ENCODE measurements at regions not wholly inside any gene's neighbourhood (a gene's known extent, or its start where the extent isn't known, plus 50 kb on each side); places are given as distances from the start of the nearest gene placed in this dataset.

DNA sequence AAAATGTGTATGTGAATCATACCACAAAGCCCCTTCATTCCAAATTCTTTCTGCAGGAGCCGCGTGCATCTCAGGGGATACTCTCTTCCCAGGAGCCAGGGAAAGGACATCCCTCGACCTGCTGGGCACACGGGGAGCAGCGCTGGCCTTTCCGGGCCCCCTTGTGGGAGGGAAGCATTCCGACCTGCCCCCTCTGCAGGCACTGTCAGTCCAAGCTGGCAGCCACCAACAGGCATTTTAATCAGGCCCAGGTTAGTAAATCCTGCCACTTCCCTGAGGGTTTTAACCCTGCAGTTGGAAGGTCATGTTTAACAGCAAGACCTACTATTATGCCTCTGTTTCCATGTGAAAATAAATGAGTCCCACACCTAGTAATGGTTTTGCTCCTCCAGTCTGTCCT is 391.5 kb downstream of the SHANK2 start:
- no peak for DNase-seq

DNA sequence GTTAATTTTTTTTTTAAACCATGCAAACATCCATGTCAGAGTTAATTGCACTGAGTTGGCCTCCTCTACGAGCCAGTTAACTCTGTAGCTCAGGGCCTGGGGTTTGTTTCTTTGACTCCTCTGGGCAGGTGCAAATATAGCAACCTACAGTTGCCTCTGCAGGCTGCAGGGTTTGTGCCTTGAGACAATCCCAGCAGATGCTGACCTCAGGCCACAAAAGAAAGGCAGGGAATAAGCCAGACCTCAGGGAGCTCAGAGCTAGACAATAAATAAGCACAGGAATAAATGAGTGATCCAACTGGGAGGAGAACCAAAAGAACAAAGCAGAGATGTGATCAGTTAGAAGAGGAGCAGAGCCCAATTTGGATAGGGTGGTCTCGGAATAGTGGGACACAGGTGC is 390.8 kb downstream of the SHANK2 start:
- DNase-seq = no peak

- no peak for DNase-seq
Measured at GRCh38 chr11:70862093-70862492, 390.3 kb downstream of the SHANK2 start.

GRCh38 chr11:70863186-70863585 is 389.2 kb downstream of the SHANK2 start:
- no peak for DNase-seq

GRCh38 chr11:70863993-70864392 is 388.4 kb downstream of the SHANK2 start:
- DNase-seq = no peak

- no peak for DNase-seq
Measured at GRCh38 chr11:70865356-70865755, 387.0 kb downstream of the SHANK2 start.

DNA sequence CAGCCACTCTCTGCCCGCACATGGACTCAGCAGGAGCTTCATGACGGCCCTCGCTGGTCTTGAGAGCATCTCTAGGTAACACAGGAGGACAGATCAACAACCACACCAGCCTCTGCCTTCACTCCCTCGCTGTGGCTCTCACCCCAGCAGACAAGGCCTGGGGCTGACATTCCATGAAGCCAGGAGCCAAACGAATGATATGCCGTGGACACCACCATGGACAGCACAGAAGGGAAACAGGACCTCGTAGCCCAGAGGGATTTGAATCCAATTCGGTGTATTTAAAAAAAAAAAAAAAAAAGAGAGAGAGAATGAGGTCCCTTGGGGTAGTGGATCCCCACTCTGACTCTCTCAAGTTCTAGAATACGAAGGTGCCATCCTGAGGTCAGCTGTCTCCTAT is 385.5 kb downstream of the SHANK2 start:
- no peak for DNase-seq

- DNase-seq = no peak
Measured at GRCh38 chr11:70867281-70868047, 384.9 kb downstream of the SHANK2 start.

DNA sequence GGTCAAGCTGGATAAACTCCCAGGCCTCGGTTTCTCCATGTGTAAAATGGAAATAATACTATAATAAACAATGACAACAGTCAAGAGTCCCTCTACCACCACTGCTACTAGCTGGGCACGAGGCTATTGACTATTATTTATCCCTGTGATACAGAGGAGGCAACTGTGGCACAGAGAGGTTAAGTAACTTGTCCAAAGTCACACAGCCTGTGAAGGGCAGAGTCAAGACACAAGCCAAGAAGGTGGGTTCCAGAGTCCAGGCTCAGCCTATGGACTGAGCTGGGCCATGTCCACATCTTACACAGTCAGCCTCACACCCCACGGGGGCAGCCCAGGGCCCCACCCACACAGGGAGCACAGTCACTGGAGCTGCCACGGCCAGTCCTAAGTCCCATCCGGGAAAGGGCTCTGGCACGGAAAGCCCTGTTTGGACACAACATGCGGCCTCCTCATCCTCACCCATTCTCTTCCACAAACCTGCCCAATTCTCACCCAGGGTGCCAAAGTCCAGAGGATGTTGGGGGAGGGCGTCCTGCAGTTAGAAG is 384.0 kb downstream of the SHANK2 start:
- DNase-seq = no peak

DNA sequence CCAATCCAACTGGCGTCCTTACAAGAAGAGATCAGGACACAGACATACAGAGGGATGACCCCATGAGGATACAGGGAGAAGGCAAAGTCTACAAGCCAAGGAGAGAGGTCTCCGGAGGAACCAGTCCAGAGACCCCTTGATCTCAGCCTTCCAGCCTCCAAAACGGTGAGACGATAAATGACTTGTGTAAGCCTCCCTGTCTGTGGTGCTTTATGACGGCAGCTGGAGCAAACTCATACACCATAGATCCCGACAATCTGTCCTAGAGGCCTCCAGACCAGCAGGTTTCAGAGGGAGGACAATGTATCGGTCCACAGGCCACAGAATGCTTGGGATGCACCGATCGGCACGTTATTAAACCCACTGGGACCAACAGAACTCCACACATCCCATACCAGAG is 383.3 kb downstream of the SHANK2 start:
- DNase-seq = no peak

DNA sequence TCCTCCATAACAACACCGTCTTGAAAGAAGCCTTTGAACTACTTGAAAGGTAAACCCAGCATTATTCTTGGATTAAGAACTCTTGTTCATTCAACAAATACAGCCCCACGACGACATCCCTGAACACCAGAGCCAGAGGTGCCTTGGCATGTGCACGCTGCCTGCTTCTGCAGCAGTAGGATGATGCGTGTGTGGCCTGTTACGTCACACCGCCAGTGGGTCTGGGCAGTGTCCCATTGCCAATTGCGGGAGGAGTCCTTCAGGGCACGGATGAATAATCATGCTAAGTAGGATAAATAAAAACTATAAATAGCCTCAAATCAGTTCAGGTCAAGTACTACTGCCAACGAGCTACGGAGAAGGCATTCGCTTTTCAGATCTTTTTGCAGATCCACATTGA is 380.5 kb downstream of the SHANK2 start:
- DNase-seq = no peak

- no peak for DNase-seq
Measured at GRCh38 chr11:70872299-70872698, 380.1 kb downstream of the SHANK2 start.

DNA sequence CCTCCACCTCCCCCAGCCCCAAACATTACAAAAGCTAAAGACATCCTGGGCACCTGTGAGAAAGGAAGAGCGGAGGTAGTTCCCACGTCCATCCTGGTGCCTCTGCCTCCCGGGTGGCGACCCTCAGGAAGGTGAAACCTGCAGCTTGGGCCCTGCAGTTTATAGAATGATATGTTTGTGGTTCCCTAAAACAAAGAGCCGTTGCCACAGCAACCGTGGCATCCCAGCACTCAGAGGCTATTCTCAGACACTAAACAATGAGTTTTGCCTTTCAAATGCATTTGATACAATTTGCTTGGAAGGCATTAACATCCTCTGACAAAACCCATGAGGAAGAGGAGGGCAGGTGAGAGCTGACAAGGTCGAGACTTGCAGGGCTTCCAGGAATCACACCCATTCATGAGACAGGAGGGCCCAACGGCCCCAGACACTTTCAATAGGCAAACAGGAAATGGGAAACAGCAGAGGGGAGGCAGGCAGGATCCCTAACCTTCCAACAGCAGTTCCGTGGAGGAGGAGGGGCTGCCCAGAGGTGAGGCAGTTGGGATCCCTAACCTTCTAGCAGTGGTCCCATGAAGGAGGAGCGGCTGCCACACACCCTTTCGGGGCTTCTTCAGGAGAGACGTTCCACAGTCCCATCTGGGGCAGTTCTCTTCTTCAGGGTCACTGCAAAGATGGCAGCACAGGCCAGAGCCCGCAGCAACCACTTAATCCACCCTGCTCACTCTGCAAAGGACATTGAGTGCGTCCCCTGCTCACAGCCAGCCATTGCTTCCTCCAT is 379.2 kb downstream of the SHANK2 start:
- DNase-seq = no peak

DNA sequence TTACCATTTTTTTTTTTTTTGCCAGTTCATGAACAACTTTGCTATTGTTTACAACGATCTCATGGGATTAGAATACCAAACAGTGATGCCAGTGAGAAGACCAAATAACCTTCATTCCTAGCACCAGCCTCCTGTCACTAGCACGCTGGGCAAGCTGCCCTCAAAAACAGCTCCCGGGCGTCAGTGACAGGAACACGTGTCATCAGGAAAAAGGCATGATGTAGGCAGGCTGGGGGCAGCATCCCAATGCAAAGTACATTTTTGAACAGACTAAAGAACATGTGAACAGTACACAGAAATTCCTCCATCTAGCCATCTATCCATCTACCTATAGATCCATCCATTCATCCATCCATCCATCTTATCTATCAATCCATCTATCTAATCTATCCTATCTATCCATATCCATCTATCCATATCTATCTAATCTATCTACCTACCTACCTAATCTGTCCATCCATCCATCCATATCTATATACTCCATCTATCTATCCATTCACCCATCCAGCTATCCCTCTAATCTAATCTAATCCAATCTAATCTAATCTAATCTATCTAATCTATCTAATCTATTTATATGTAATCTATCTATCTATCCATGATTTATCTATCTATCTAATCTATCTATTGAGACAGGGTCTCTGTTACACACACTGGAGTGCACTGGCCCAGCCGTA is 378.5 kb downstream of the SHANK2 start:
- no peak for DNase-seq

- no peak for DNase-seq
Measured at GRCh38 chr11:70876685-70877084, 375.7 kb downstream of the SHANK2 start.

- no peak for DNase-seq
Measured at GRCh38 chr11:70877151-70877550, 375.2 kb downstream of the SHANK2 start.

DNA sequence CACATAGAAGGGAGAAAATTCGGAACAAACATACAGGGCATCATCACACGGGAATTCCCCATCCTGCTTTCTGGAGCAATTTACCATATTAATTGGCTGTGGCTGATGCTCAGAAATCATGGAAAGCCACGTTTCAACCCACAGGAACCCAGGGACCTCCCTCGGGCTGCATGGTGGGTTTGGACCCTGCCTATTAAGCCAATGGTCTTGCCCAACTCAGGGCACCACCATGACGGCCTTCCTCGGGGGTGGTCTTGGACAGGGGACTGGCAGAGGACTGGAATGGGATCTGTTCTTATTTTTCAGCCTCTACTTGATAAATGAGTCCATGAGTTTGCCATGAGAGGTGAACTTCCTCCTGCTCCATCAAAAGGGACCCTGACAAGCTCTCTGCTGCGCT is 374.0 kb downstream of the SHANK2 start:
- DNase-seq = no peak

DNA sequence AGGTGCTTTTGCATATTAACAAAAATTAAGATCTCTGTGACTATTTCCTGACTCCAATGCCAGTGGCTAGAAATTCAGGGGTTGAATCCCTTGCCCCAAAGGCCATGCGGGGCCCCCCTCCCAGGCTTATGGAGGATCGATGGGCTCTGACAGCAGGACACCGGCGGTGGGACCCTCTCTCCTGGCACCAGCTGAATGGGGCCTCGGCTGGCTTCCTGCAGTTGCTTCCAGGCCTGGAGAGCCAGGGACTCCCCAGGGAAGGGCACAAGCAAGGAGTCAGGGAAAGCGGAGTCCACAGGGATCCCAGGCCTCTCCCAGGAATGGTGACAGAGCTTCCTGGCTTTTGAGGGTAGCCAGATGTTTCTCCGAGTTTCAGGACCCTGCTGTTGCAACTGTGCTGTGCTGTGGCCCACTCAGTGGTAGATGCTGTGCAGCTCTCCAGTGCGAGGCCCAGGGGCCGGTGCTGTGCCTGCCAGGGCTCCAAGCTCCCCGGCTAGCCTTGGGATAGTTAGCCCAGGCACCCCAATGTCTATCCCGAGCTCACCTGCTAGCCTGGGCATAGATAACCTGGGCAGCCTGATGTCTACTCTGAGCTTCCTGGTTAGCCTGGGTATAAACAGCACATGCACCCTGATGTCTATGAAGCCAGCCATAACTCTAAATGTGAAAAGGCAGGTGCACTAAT is 372.6 kb downstream of the SHANK2 start:
- DNase-seq = no peak

GRCh38 chr11:70880416-70880815 is 372.0 kb downstream of the SHANK2 start:
- DNase-seq = no peak

DNA sequence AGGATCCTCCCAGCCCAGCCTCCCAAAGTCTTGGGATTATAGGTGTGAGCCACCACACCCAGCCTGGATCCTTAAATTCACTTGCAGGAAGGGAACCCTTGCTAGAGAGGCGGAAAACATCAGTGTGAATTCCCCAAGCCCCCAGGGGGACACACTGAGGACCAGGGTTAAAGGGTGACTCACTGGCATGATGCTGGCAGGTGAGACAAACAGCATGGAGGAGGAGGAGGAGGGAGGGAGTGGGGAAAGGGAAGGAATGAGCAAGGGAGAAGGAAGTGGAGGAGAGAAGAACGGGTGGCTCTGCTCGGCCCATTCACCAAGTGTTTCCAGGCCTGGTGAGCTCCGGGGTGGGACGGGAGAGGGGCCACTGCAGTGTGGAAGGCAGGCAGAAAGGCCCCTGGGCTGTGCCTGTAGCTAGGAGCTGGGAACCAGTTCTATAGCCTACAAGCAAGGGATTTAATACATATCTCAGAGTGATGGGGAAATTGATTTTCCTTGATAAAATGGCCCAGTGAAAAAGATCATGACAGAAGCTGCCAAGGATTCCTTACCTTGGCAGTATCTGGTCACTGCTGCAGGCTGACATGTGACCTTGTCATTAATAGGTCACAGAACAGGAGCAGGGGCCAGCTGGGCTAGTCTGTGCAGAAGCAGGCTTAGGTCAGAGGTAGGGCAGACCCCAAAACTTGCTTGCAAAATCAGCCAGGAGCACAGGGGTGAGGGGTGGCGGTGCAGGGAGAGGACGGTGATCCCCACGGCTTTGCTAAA is 370.2 kb downstream of the SHANK2 start:
- no peak for DNase-seq

DNA sequence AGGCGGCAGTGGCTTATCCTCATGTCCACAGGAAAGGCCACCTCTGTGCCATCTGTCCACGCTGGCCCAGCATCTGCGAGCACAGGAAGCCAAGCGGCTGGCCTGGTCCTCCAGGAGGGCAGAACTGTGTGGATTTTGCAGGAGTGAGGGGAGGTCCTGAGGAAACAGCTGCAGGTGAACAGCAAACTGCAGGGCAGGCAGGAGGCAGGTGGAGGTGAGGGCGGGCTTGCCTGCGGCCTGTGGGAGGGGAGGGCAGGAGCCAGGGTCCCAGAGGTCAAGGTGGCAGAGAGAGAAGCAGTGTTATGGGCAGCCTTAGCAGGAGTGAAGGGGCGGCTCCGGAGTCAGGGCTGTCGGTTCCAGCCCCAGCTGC is 369.7 kb downstream of the SHANK2 start:
- DNase-seq = no peak
